ENCODE measurements at regions not wholly inside any gene's neighbourhood (a gene's known extent, or its start where the extent isn't known, plus 50 kb on each side); places are given as distances from the start of the nearest gene placed in this dataset.

DNA sequence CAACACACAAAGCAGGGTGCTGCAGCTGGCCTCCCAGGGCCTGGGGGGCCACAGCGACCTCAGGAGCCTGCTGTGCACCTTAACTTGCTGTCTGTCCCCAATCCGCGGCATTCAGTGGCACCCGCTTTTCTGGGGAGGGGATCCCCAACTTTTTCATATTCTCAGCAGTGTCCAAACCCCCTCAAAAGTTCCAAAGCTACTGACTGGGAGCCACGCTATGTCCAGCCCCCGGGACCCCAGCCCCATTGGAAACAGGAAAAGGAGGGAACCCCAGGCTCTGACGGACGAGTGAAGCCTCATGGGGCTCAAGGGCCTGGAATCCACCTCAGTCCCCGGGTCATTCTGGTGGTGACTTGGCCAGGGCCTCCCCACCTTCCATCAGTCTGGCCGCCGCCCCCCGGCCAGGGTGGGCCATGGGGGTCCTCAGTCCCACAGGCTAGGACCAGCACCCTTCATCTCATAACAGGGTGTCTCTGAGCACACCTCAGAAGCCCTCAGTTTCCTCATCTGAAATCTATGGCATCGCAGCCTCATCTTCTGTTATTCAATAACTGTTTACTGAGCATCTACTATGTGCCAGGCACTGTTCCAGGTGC, 127.3 kb downstream of the NCOR2 start:
- no peak for TF ChIP-seq ZNF274 (IDR thresholded peaks at IDR 0.05; ENCODE audit: low read depth, low read length)
- no peak for TF ChIP-seq EGR1 (IDR thresholded peaks at IDR 0.05; ENCODE audit: low read depth)
- TF ChIP-seq TCF7L2 (IDR thresholded peaks at IDR 0.05; ENCODE audit: borderline replicate concordance, extremely low read depth, insufficient read depth, insufficient read length): no peak
- no peak for TF ChIP-seq SP1 (IDR thresholded peaks at IDR 0.05; ENCODE audit: low read depth)
- TF ChIP-seq FOSL1 (IDR thresholded peaks at IDR 0.05; ENCODE audit: low read depth): no peak
- no peak for TF ChIP-seq POLR2A (IDR thresholded peaks at IDR 0.05; ENCODE audit: borderline replicate concordance, extremely low read depth, insufficient read depth, insufficient read length)
- no peak for TF ChIP-seq RAD21 (IDR thresholded peaks at IDR 0.05; ENCODE audit: low read depth)
- TF ChIP-seq JUND (IDR thresholded peaks at IDR 0.05): no peak
- no peak for TF ChIP-seq CBX3 (IDR thresholded peaks at IDR 0.05; ENCODE audit: low read depth)
- no peak overlapping the region for H3K27ac ChIP-seq (ENCODE audit: low read depth, low read length)
- POLR2A ChIA-PET: no interaction called here

DNA sequence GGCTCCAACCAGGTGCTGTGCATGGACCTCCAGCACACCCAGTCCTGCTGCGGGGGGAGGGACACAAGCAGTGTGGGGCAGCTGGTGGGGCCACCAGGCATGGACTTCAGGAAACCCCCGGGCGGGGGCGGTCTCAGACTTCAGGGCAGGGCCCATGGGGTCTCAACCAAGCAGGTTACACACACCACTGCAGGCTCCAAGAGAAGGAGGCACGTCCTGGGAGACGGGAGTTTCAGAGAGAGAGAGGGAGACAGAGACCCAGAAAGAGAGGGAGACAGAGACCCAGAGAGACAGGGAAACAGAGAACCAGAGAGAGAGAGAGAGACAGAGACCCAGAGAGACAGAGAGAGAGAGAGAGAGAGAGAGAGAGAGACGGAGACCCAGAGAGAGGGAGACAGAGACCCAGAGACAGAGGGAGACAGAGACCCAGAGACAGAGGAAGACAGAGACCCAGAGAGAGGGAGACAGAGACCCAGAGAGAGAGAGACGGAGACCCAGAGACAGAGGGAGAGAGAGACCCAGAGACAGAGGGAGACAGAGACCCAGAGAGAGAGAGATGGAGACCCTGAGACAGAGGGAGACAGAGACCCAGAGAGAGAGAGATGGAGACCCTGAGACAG, 128.9 kb downstream of the NCOR2 start:
- no peaks in the 10 kb centered on the region for H3K9me3 ChIP-seq (ENCODE audit: control insufficient read depth in 1 of 2, insufficient read depth in 1 of 2, low read depth in 1 of 2, low read length in 2 of 2)
- no TSS peak for BruUV-seq (replicated peaks)

More for the DNA sequence above, 127.3 kb downstream of the NCOR2 start:
- intact Hi-C loops (cut with micrococcal nuclease): no loop called here
- Histone ChIP-seq H3K9me2 (ENCODE audit: insufficient read depth) (no peaks in the 10 kb centered on the region), H3K79me2 (ENCODE audit: insufficient read depth, low read length) (no peaks in the 10 kb centered on the region), H4K20me1 (ENCODE audit: insufficient read depth) (no peaks in the 10 kb centered on the region), H2AFZ (ENCODE audit: low read depth, low read length, poor library complexity, severe bottlenecking) (no peak overlapping the region), H3K36me3 (ENCODE audit: control insufficient read depth in 1 of 2, insufficient read depth in 2 of 2, low read length in 2 of 2) (0 out of 4 replicates have a peak, but pooled peaks cover 0 to 3% of the 10 kb centered on the region in 2 experiments), H3K27me3 (ENCODE audit: insufficient read depth, low read length) (no peaks in the 10 kb centered on the region), H3K9me3 (ENCODE audit: control insufficient read depth in 1 of 2, insufficient read depth in 1 of 2, low read depth in 1 of 2, low read length in 2 of 2) (no peaks in the 10 kb centered on the region), H3K4me2 (ENCODE audit: low read length) (no peak overlapping the region), H3K9ac (ENCODE audit: low read length) (no peak overlapping the region), H3K4me3 (replicated peaks in 1 of 2; ENCODE audit: low read depth in 1 of 2, low read length in 2 of 2) (no peak overlapping the region), H3K4me1 (ENCODE audit: control insufficient read depth in 1 of 2, insufficient read depth in 2 of 2, low read length in 2 of 2) (peaks cover 0 to 5% of the 10 kb centered on the region in 2 experiments; a peak in 1 of 4 replicates)
- no peak for DNase-seq (ENCODE audit: low read depth, low spot score)
- ATAC-seq: no peak
- CTCF ChIA-PET: no interaction called here
- RAD21 ChIA-PET (ENCODE audit: low non-redundant PET in 1 of 2, low total read pairs in 2 of 2, uncharacterized antibody in 2 of 2, unreplicated experiment in 2 of 2): no interaction called here
- BruUV-seq (replicated peaks): no TSS peak

More for the DNA sequence above, 128.9 kb downstream of the NCOR2 start:
- H4K20me1 ChIP-seq (ENCODE audit: insufficient read depth): no peaks in the 10 kb centered on the region
- H3K9ac ChIP-seq (ENCODE audit: low read length): no peak overlapping the region
- no peak overlapping the region for H3K4me3 ChIP-seq (replicated peaks in 1 of 2; ENCODE audit: low read depth in 1 of 2, low read length in 2 of 2)
- ATAC-seq: no peak
- H2AFZ ChIP-seq (ENCODE audit: low read depth, low read length, poor library complexity, severe bottlenecking): no peak overlapping the region
- ChIA-PET POLR2A (interaction anchor here (0.6 kb wide), 1 partner anchor 49 kb away, joined by 3 read pairs; no protein-coding TSS in a partner anchor), RAD21 (ENCODE audit: low non-redundant PET in 1 of 2, low total read pairs in 2 of 2, uncharacterized antibody in 2 of 2, unreplicated experiment in 2 of 2) (no interaction called here), CTCF (no interaction called here)
- H3K36me3 ChIP-seq (ENCODE audit: control insufficient read depth in 1 of 2, insufficient read depth in 2 of 2, low read length in 2 of 2): 0 out of 4 replicates have a peak, but pooled peaks cover 0 to 3% of the 10 kb centered on the region in 2 experiments
- H3K9me2 ChIP-seq (ENCODE audit: insufficient read depth): no peaks in the 10 kb centered on the region
- peaks cover 0 to 5% of the 10 kb centered on the region in 2 experiments; a peak in 1 of 4 replicates for H3K4me1 ChIP-seq (ENCODE audit: control insufficient read depth in 1 of 2, insufficient read depth in 2 of 2, low read length in 2 of 2)
- TF ChIP-seq, protein P1, sequence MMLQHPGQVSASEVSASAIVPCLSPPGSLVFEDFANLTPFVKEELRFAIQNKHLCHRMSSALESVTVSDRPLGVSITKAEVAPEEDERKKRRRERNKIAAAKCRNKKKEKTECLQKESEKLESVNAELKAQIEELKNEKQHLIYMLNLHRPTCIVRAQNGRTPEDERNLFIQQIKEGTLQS (IDR thresholded peaks at IDR 0.05): no peak
- no peak for TF ChIP-seq FOSL1 (IDR thresholded peaks at IDR 0.05; ENCODE audit: low read depth)
- no peaks in the 10 kb centered on the region for H3K27me3 ChIP-seq (ENCODE audit: insufficient read depth, low read length)
- H3K4me2 ChIP-seq (ENCODE audit: low read length): no peak overlapping the region
- DNase-seq (ENCODE audit: low read depth, low spot score): no peak
- no peaks in the 10 kb centered on the region for H3K79me2 ChIP-seq (ENCODE audit: insufficient read depth, low read length)
- intact Hi-C loops (cut with micrococcal nuclease): no loop called here
- no peak overlapping the region for H3K27ac ChIP-seq (ENCODE audit: low read depth, low read length)
